ENCODE measurements at regions not wholly inside any gene's neighbourhood (a gene's known extent, or its start where the extent isn't known, plus 50 kb on each side); places are given as distances from the start of the nearest gene placed in this dataset.

DNA sequence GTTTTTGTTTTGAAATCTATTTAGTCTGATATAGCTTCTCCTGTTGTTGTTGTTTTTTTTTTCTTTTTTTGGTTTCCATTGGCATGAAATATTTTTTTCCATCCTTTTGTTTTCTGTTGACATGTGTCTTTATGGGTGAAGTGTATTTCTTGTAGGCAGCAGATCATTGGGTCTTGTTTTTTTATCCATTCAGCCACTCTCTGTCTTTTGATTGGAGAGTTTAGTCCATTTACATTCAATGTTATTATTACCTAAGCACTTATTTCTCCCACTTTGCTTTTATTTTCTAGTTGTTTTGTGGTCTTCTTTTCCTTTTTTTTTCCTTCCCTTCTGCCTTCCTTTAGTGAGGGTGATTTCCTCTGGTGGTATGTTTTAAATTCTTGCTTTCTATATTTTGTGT lies 193.6 kb upstream of the TMEM260 start:
- TF ChIP-seq, protein P1, sequence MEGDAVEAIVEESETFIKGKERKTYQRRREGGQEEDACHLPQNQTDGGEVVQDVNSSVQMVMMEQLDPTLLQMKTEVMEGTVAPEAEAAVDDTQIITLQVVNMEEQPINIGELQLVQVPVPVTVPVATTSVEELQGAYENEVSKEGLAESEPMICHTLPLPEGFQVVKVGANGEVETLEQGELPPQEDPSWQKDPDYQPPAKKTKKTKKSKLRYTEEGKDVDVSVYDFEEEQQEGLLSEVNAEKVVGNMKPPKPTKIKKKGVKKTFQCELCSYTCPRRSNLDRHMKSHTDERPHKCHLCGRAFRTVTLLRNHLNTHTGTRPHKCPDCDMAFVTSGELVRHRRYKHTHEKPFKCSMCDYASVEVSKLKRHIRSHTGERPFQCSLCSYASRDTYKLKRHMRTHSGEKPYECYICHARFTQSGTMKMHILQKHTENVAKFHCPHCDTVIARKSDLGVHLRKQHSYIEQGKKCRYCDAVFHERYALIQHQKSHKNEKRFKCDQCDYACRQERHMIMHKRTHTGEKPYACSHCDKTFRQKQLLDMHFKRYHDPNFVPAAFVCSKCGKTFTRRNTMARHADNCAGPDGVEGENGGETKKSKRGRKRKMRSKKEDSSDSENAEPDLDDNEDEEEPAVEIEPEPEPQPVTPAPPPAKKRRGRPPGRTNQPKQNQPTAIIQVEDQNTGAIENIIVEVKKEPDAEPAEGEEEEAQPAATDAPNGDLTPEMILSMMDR (IDR thresholded peaks at IDR 0.05; ENCODE audit: insufficient read depth, low read length, poor library complexity, severe bottlenecking): no peak
- no peak for TF ChIP-seq EZH2phosphoT487 (conservative IDR thresholded peaks at IDR 0.05; ENCODE audit: low read length)
